IMR-90 (cell line): ENCODE measurements at regions not wholly inside any gene's neighbourhood (a gene's known extent, or its start where the extent isn't known, plus 50 kb on each side); places are given as distances from the start of the nearest gene placed in this dataset.
"Not testable (repeated sequence)": the region's sequence is repeated elsewhere in the genome, so short reads cannot be mapped to it uniquely, and the experiment has no call there.

ENCODE experiments used
- ATAC-seq: fragments of 200-7000 bp; cut with Tn5 transposase; 2 replicates; pipeline ENCODE4 v1.9.1; 2020; ENCODE audit warnings: low read depth, mild to moderate bottlenecking, moderate library complexity
- BruUV-seq: library from RNA; stranded (reverse); fragments of 400-500 nt; replicated peaks from 2 replicates; lab custom pipeline; 2021; lab: Mats Ljungman, UMichigan
- CTCF ChIA-PET: fragments of 300-600 bp; formaldehyde crosslinking; extraction: SDS; loops from one replicate; lab custom pipeline; 2021; ENCODE audit warnings: antibody characterized with exemption; lab: Yijun Ruan, JAX
- POLR2A ChIA-PET: fragments of 300-600 bp; sonication (Branson Sonifier 250); formaldehyde crosslinking; loops from one replicate; lab custom pipeline; 2022; ENCODE audit warnings: antibody characterized with exemption; ENCODE audit not compliant: unreplicated experiment; lab: Charles Lee
- DNase-seq: peaks from one replicate; pipeline ENCODE4 v3.0.0; 2013
- H2AFZ ChIP-seq: replicated peaks from 2 replicates; pipeline ENCODE3; 2013; ENCODE audit warnings: low read length, mild to moderate bottlenecking; ENCODE audit not compliant: poor library complexity
- H2AK5ac ChIP-seq: 2 replicates; pipeline ENCODE4 v1.6.1; 2013; ENCODE audit warnings: low read depth, low read length, inconsistent platforms
- H2AK9ac ChIP-seq: replicated peaks from 2 replicates; pipeline ENCODE3; 2013; ENCODE audit warnings: mild to moderate bottlenecking, low read depth, low read length, moderate library complexity; ENCODE audit not compliant: poor library complexity
- H2BK120ac ChIP-seq: 2 replicates; pipeline ENCODE4 v1.6.1; 2013; ENCODE audit warnings: low read depth, low read length, inconsistent platforms
- H2BK15ac ChIP-seq: 3 replicates; pipeline ENCODE4 v1.6.1; 2013; ENCODE audit warnings: low read depth, low read length, inconsistent platforms
- H2BK20ac ChIP-seq: 2 replicates; pipeline ENCODE4 v1.6.1; 2013; ENCODE audit warnings: low read depth, mild to moderate bottlenecking, inconsistent platforms, low read length, moderate library complexity
- H2BK5ac ChIP-seq: 2 replicates; pipeline ENCODE4 v1.6.1; 2013; ENCODE audit warnings: mild to moderate bottlenecking, low read depth, low read length, inconsistent platforms; ENCODE audit not compliant: poor library complexity, severe bottlenecking
- H3K14ac ChIP-seq: replicated peaks from 2 replicates; pipeline ENCODE4 v1.6.1; 2013; ENCODE audit warnings: low read depth, low read length, inconsistent platforms
- H3K18ac ChIP-seq: 2 replicates; pipeline ENCODE4 v1.6.1; 2013; ENCODE audit warnings: low read depth, low read length, control low read depth
- H3K23ac ChIP-seq: 2 replicates; pipeline ENCODE4 v1.6.1; 2013; ENCODE audit warnings: low read depth, low read length, inconsistent platforms
- H3K27ac ChIP-seq: 2 replicates; pipeline ENCODE4 v1.5.1; 2013; ENCODE audit warnings: mild to moderate bottlenecking, control low read depth, low read length; ENCODE audit not compliant: insufficient read depth
- H3K27me3 ChIP-seq: 2 replicates; pipeline ENCODE4 v1.6.1; 2013; ENCODE audit warnings: low read length; ENCODE audit not compliant: control insufficient read depth, insufficient read depth
- H3K36me3 ChIP-seq: 2 replicates; pipeline ENCODE4 v1.6.1; 2013; ENCODE audit warnings: low read length, mixed read lengths; ENCODE audit not compliant: control insufficient read depth, insufficient read depth
- H3K4ac ChIP-seq: 2 replicates; pipeline ENCODE4 v1.6.1; 2013; ENCODE audit warnings: low read depth, low read length, inconsistent platforms
- H3K4me1 ChIP-seq: 2 replicates; pipeline ENCODE4 v1.6.1; 2013; ENCODE audit warnings: low read length, mixed read lengths; ENCODE audit not compliant: control insufficient read depth, insufficient read depth
- H3K4me2 ChIP-seq: 2 replicates; pipeline ENCODE4 v1.6.1; 2013; ENCODE audit warnings: low read depth, mild to moderate bottlenecking, control low read depth, low read length, moderate library complexity
- H3K4me3 ChIP-seq: 2 replicates; pipeline ENCODE4 v1.5.1; 2013; ENCODE audit warnings: low read depth, mild to moderate bottlenecking, control low read depth, low read length, moderate library complexity; ENCODE audit not compliant: insufficient read depth
- H3K56ac ChIP-seq: 2 replicates; pipeline ENCODE4 v1.6.1; 2013; ENCODE audit warnings: low read length, inconsistent platforms; ENCODE audit not compliant: insufficient read depth; ENCODE audit errors: extremely low read depth
- H3K79me1 ChIP-seq, 2 experiments: 2 replicates each; pipeline ENCODE4 v1.6.1; 2013; ENCODE audit warnings: low read length in 2 of 2, inconsistent platforms in 1 of 2, low read depth in 1 of 2
- H3K9ac ChIP-seq: 2 replicates; pipeline ENCODE4 v1.6.1; 2013; ENCODE audit warnings: low read depth, low read length, control low read depth
- H3K9me1 ChIP-seq: 2 replicates; pipeline ENCODE4 v1.6.1; 2013; ENCODE audit warnings: low read length, inconsistent platforms; ENCODE audit not compliant: insufficient read depth
- H3K9me3 ChIP-seq: 2 replicates; pipeline ENCODE4 v1.6.1; 2013; ENCODE audit warnings: low read length; ENCODE audit not compliant: control insufficient read depth, insufficient read depth
- H4K20me1 ChIP-seq: 2 replicates; pipeline ENCODE4 v1.6.1; 2013; ENCODE audit warnings: low read length, inconsistent platforms; ENCODE audit not compliant: insufficient read depth
- H4K5ac ChIP-seq: 2 replicates; pipeline ENCODE4 v1.6.1; 2013; ENCODE audit warnings: mild to moderate bottlenecking, low read depth, low read length, control low read depth
- H4K8ac ChIP-seq, 2 experiments: 2 replicates each; pipeline ENCODE4 v1.6.1; 2013; ENCODE audit warnings: low read depth in 2 of 2, low read length in 2 of 2, control low read depth in 1 of 2, inconsistent platforms in 1 of 2
- H4K91ac ChIP-seq: 2 replicates; pipeline ENCODE4 v1.6.1; 2013; ENCODE audit warnings: low read depth, low read length, inconsistent platforms; ENCODE audit not compliant: insufficient read depth
- CEBPB ChIP-seq: IDR thresholded peaks from 2 replicates; pipeline ENCODE4 v1.6.1; 2012; ENCODE audit warnings: low read depth, low read length, improper control_type of control experiment
- MAFK ChIP-seq: IDR thresholded peaks from 2 replicates; pipeline ENCODE4 v1.6.1; 2012; ENCODE audit warnings: low read depth, low read length, improper control_type of control experiment
- POLR2A ChIP-seq: IDR thresholded peaks from 2 replicates; pipeline ENCODE4 v1.6.1; 2012; ENCODE audit warnings: mild to moderate bottlenecking, low read depth, low read length
- RAD21 ChIP-seq: IDR thresholded peaks from 2 replicates; pipeline ENCODE4 v1.6.1; 2012; ENCODE audit warnings: low read length, improper control_type of control experiment
- RCOR1 ChIP-seq: IDR thresholded peaks from 2 replicates; pipeline ENCODE4 v1.6.1; 2012; ENCODE audit warnings: mild to moderate bottlenecking, low read length, improper control_type of control experiment; ENCODE audit not compliant: insufficient replicate concordance
- RFX5 ChIP-seq: IDR thresholded peaks from 2 replicates; pipeline ENCODE4 v1.8.0; 2012; ENCODE audit warnings: low read depth, mild to moderate bottlenecking, low read length, moderate library complexity
- SMC3 ChIP-seq: fragments of 150-350 bp; IDR thresholded peaks from 2 replicates; pipeline ENCODE4 v1.6.1; 2016; ENCODE audit warnings: low read depth, mild to moderate bottlenecking, antibody characterized with exemption, low read length, moderate library complexity
- WGBS, 2 experiments: methylation state at CpG; one replicate each; pipeline versions ENCODE4 v1.1.5 to v1.1.7; 2013; ENCODE audit warnings: missing lambda C conversion rate in 2 of 2; ENCODE audit not compliant: insufficient read length in 1 of 2; ENCODE audit errors: extremely low coverage in 2 of 2; 5-methylcytosine and 5-hydroxymethylcytosine counted together
- dilution Hi-C: fragments of 300-500 bp; cut with HindIII; formaldehyde crosslinking; loops from one replicate; pipeline ENCODE4 v1.14.3; 2018; ENCODE audit warnings: low sequenced_read_pairs; ENCODE audit not compliant: unreplicated experiment
- in situ Hi-C: fragments of 300-500 bp; cut with MboI; formaldehyde crosslinking; loops from 3 replicates; pipeline ENCODE4 v1.14.3; 2019; ENCODE audit warnings: low sequenced_read_pairs, inconsistent platforms, mixed read lengths
- intact Hi-C: fragments of 100-400 bp; cut with micrococcal nuclease; formaldehyde crosslinking; loops from 2 replicates; pipeline ENCODE4 v1.10.0; 2022
- TF ChIP-seq, protein P1 (sequence below): fragments of 150-350 bp; IDR thresholded peaks from 2 replicates; pipeline ENCODE4 v1.6.1; 2016; ENCODE audit warnings: low read depth, mild to moderate bottlenecking, low read length, moderate library complexity, borderline replicate concordance

DNA sequence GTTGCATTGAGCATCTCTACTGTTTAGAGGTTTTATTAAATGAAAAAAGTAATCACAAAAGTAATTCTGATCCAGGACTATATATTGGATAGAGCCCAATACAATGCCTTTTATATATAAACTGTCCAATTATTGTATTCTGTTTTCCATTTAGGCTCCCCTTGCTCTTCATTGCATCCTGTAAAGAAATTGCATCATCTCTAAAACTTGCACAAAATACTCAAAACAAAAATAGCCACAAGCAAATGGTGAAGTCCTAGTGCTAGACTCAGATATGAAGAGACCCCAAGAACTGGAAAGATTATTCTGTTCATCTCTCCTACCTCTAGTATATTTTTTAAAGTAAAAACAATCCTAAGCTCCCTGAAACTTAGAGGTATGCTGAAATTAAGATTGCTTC is 195.8 kb downstream of the NNT start:
- no peak overlapping the region for H3K27ac ChIP-seq
- no peaks in the 10 kb centered on the region for H3K9me3 ChIP-seq
- no peak overlapping the region for H2AK9ac ChIP-seq
- H3K14ac ChIP-seq = no peak overlapping the region
- H3K56ac ChIP-seq = no peak overlapping the region
- H2AK5ac ChIP-seq = no peak overlapping the region
- in situ Hi-C loops = no loop called here
- H4K8ac ChIP-seq = no peak overlapping the region
- DNase-seq (no peak), ATAC-seq (no peak)
- no peak overlapping the region for H2BK5ac ChIP-seq
- no peak overlapping the region for H3K18ac ChIP-seq
- H3K79me1 ChIP-seq = no peaks in the 10 kb centered on the region
- intact Hi-C loops = no loop called here
- H3K4me2 ChIP-seq = no peak overlapping the region
- no peak overlapping the region for H2BK20ac ChIP-seq
- no peaks in the 10 kb centered on the region for H3K27me3 ChIP-seq
- no peaks in the 10 kb centered on the region for H3K36me3 ChIP-seq
- peaks cover 2% of the 10 kb centered on the region; the same call in 1 of the 2 replicates for H3K4me1 ChIP-seq
- H2AFZ ChIP-seq = no peak overlapping the region
- H4K20me1 ChIP-seq = no peaks in the 10 kb centered on the region
- H2BK15ac ChIP-seq = no peak overlapping the region
- dilution Hi-C loops = no loop called here
- H3K9me1 ChIP-seq = no peaks in the 10 kb centered on the region
- H4K91ac ChIP-seq = no peak overlapping the region
- no TSS peak for BruUV-seq
- no peak overlapping the region for H3K4me3 ChIP-seq
- H3K23ac ChIP-seq = no peak overlapping the region
- ChIA-PET POLR2A (no interaction called here), CTCF (interaction anchor here (0.9 kb wide), 1 partner anchor 14 kb away, joined by 3 read pairs; no protein-coding TSS in a partner anchor)
- no peak for TF ChIP-seq RFX5
- TF ChIP-seq POLR2A = no peak
- no peak for TF ChIP-seq SMC3
- TF ChIP-seq CEBPB = peak; percentile 36; the same call in 1 of the 2 replicates
- TF ChIP-seq MAFK = no peak
- TF ChIP-seq RCOR1 = no peak
- TF ChIP-seq RAD21 = no peak
- TF ChIP-seq, protein P1, sequence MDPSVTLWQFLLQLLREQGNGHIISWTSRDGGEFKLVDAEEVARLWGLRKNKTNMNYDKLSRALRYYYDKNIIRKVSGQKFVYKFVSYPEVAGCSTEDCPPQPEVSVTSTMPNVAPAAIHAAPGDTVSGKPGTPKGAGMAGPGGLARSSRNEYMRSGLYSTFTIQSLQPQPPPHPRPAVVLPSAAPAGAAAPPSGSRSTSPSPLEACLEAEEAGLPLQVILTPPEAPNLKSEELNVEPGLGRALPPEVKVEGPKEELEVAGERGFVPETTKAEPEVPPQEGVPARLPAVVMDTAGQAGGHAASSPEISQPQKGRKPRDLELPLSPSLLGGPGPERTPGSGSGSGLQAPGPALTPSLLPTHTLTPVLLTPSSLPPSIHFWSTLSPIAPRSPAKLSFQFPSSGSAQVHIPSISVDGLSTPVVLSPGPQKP = no peak
- H2BK120ac ChIP-seq = no peak overlapping the region
- no peak overlapping the region for H4K5ac ChIP-seq
- H3K9ac ChIP-seq = no peak overlapping the region
- H3K4ac ChIP-seq = no peak overlapping the region

GRCh38 chr5:43791880-43792279 is 188.9 kb downstream of the NNT start:
- dilution Hi-C loops, H3K9me3 ChIP-seq, H2BK5ac ChIP-seq, H3K56ac ChIP-seq, H3K4me1 ChIP-seq, H2BK15ac ChIP-seq, intact Hi-C loops, H4K20me1 ChIP-seq, H3K14ac ChIP-seq, H3K9me1 ChIP-seq, H3K18ac ChIP-seq, H3K4me2 ChIP-seq, H3K23ac ChIP-seq, H3K9ac ChIP-seq, H3K4me3 ChIP-seq, ATAC-seq, H3K36me3 ChIP-seq, POLR2A ChIA-PET, H4K91ac ChIP-seq, H3K27me3 ChIP-seq, H2AK9ac ChIP-seq, H4K5ac ChIP-seq, CTCF ChIA-PET, H3K27ac ChIP-seq, H2BK20ac ChIP-seq, DNase-seq, H3K79me1 ChIP-seq, H2AK5ac ChIP-seq, BruUV-seq, H2BK120ac ChIP-seq, H2AFZ ChIP-seq, H4K8ac ChIP-seq, in situ Hi-C loops, H3K4ac ChIP-seq: not testable (repeated sequence)
- WGBS, 2 experiments = no CpG with 5 or more reads among the region's 6 CpGs
